ENCODE measurements at regions not wholly inside any gene's neighbourhood (a gene's known extent, or its start where the extent isn't known, plus 50 kb on each side); places are given as distances from the start of the nearest gene placed in this dataset.

GRCh38 chrY:11064376-11064775, 1536.7 kb downstream of the TSPY10 start:
- no peak for TF ChIP-seq PPARA (CRISPR knock-in tag; IDR thresholded peaks at IDR 0.05; ENCODE audit: borderline replicate concordance)
- no peak for TF ChIP-seq PATZ1 (CRISPR knock-in tag; IDR thresholded peaks at IDR 0.05; ENCODE audit: borderline replicate concordance)
- TF ChIP-seq CREB5 (CRISPR knock-in tag; IDR thresholded peaks at IDR 0.05; ENCODE audit: low read depth), result no peak
- no peak for TF ChIP-seq TSHZ2 (CRISPR knock-in tag; IDR thresholded peaks at IDR 0.05)
- TF ChIP-seq RARB (CRISPR knock-in tag; IDR thresholded peaks at IDR 0.05), result no peak
- TF ChIP-seq CSDC2 (CRISPR knock-in tag; IDR thresholded peaks at IDR 0.05), result no peak
- no peak for TF ChIP-seq GLIS3 (CRISPR knock-in tag; IDR thresholded peaks at IDR 0.05)
- TF ChIP-seq ZNF70 (CRISPR knock-in tag; IDR thresholded peaks at IDR 0.05), result no peak
- no peak for TF ChIP-seq ZNF8 (CRISPR knock-in tag; IDR thresholded peaks at IDR 0.05)
- no peak for TF ChIP-seq ARNTL (CRISPR knock-in tag; IDR thresholded peaks at IDR 0.05; ENCODE audit: borderline replicate concordance, low read depth)
- TF ChIP-seq ZFP3 (CRISPR knock-in tag; IDR thresholded peaks at IDR 0.05), result no peak

Measured in SK-N-SH treated with all-trans-retinoic acid at 6 μM for 48 hours (cell line).